SKM-1 treated with dmso at 0.1 percent for 144 hours (cell line): ENCODE measurements at regions not wholly inside any gene's neighbourhood (a gene's known extent, or its start where the extent isn't known, plus 50 kb on each side); places are given as distances from the start of the nearest gene placed in this dataset.
"Not testable (repeated sequence)": the region's sequence is repeated elsewhere in the genome, so short reads cannot be mapped to it uniquely, and the experiment has no call there.

Experiments
- DNase-seq: peaks from one replicate; lab custom pipeline; 2025; ENCODE audit not compliant: unreplicated experiment; lab: John Stamatoyannopoulos, UW

GRCh38 chr2:184302506-184302905 lies 295.8 kb upstream of the ZNF804A start:
- DNase-seq: no peak

- DNase-seq: no peak
Measured at GRCh38 chr2:184304006-184304405, 294.3 kb upstream of the ZNF804A start.

DNA sequence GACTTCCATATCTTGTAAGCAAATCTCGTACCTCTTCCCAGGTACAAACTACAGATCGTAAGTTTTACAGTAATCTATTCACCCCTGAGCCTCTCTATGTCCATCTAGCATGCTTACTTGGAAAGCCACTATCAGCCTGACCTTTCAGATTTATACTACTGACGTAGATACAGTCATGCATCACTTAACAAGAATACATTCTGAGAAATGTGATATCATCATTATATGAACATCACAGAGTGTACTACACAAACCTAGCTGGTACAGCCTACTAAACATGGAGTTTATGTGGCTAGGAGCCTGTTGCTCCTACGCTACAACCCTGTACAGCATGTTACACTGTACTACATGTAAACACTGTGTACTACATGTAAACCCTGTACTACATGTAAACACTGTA lies 293.2 kb upstream of the ZNF804A start:
- no peak for DNase-seq

DNA sequence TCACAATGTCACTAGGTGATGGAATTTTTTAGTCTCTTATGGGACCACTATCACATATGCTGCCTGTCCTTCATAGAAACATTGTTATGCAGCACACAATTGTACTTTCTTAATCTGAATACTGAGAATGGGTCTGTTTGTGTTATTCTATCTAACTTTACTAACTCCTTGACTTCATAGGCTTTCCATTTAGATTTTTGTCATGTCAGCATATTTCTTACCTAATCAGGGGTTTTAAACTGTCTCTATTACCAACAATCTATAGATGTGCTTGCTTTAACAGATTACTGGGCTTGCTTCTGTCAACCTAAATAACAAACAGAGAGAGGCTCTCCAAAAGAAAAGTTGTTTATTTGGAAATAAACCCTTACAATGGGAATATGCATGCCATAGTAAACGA lies 289.6 kb upstream of the ZNF804A start:
- no peak for DNase-seq

- DNase-seq: no peak
Measured at GRCh38 chr2:184312970-184313369, 285.4 kb upstream of the ZNF804A start.

- no peak for DNase-seq
Measured at GRCh38 chr2:184314829-184315228, 283.5 kb upstream of the ZNF804A start.

DNA sequence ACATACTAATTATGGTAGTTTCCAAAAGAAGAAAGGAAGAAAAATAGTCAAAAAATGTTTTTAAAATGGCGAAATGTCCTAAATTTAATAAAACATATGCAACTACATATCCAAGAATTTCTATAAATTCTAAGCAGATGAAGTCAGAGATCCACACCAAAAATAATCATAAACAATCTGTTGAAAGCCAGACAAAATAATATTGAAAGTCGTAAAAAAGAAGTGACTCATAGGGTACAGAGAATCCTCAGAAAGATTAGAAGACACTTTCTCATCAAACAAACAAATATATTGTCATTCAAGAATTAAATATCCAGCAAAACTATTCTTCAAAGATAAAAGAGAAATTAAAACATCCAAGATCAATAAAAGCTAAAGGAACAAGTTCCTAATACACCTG lies 281.4 kb upstream of the ZNF804A start:
- DNase-seq: no peak

DNA sequence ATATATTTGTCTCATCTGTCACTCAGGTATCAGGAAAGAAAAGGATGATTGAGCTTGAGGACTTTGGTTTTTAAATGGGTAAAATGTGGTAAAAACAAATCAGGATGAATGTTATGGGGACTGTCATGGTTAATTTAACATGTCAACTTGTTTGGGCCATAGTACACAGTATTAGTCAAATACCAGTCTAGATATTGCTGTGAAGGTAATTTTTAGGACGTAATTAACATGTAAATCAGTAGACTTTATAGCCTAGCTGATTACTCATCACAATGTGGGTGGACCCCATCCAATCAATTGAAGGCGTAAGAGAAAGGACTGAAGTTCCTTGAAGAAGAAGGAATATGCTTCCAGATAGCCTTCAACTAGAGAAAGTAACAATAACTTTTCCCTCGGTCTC lies 275.7 kb upstream of the ZNF804A start:
- no peak for DNase-seq

GRCh38 chr2:184326066-184326465 lies 272.3 kb upstream of the ZNF804A start:
- DNase-seq: no peak

GRCh38 chr2:184327805-184328204 lies 270.5 kb upstream of the ZNF804A start:
- not testable (repeated sequence) for DNase-seq

GRCh38 chr2:184330561-184330960 lies 267.8 kb upstream of the ZNF804A start:
- not testable (repeated sequence) for DNase-seq

- no peak for DNase-seq
Measured at GRCh38 chr2:184336688-184337087, 261.6 kb upstream of the ZNF804A start.

DNA sequence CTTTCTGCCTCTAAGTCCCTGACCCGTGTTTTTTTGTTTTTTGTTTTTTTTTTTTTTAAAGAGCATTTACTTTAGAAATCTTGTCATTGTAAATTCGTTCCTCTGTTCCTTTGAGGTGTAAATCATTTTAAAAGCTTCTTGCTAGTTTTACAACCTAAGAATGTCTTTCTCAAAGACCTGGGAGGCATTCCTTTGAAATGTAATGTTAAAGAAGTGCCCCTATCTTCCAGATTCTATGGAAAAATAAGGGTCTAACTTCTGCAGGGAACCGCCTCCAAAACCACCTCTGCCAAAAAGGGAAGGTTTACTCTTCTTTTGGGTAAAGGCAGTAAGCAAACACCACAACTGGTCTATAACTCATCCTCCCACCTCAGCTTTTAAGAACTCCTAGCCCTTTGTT lies 259.6 kb upstream of the ZNF804A start:
- no peak for DNase-seq

DNA sequence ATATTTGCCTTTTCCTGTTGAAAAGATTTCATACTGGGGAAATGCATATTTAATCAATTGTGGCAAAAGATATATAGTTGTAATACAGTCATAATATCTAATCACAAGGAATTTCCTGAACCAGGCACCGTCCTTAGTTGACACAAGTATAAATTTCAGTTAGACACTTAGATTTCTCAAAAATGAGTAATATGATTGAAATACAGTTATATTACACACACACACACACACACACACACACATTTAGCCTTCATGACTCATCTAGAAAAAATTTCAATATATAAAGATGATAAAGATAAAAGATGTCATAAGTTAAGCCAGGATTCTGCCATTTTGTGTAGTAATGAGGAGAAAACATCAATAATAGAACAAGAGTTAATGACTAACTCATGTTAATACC lies 258.4 kb upstream of the ZNF804A start:
- DNase-seq: no peak

DNA sequence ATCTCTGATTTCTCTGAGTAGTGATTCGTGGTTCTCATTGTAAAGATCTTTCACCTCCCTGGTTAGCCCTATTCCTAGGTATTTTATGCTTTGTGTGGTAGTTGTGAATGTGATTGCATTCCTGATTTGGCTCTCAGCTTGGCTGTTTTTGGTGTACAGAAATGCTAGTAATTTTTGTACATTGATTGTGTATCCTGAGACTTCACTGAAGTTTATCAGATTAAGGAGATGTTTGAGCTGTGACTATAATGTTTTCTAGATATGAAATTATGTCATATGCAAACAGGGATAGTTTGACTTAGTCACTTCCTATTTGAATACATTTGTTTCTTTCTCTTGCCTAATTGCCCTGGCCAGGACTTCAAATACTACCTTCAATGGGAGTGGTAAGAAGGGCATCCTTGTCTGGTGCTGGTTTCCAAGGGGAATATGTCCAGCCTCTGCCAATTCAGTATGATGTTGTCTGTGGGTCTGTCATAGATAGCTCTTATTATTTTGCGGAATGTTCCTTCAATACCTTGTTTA lies 251.9 kb upstream of the ZNF804A start:
- no peak for DNase-seq

GRCh38 chr2:184351126-184351525 lies 247.2 kb upstream of the ZNF804A start:
- no peak for DNase-seq

GRCh38 chr2:184357033-184357432 lies 241.3 kb upstream of the ZNF804A start:
- DNase-seq: no peak

- no peak for DNase-seq
Measured at GRCh38 chr2:184359379-184359778, 238.9 kb upstream of the ZNF804A start.

DNA sequence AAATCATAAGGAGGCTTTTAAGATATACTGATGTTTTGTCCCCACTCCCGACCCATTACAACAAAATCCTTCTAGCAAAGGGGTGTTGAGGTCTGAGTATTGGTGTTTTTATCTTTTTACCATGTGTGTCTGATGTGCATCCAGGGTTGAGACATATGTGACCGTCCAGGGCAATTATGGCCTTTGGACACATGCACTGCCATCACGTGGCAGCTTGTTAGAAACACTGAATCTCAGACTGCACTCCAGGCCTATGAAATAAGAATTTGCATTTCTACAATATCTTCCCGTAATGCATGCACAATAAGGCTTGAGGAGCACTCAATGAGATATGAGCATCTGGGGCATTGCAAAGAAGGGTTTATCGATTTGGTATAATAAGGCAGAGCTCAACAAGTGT lies 235.1 kb upstream of the ZNF804A start:
- no peak for DNase-seq

DNA sequence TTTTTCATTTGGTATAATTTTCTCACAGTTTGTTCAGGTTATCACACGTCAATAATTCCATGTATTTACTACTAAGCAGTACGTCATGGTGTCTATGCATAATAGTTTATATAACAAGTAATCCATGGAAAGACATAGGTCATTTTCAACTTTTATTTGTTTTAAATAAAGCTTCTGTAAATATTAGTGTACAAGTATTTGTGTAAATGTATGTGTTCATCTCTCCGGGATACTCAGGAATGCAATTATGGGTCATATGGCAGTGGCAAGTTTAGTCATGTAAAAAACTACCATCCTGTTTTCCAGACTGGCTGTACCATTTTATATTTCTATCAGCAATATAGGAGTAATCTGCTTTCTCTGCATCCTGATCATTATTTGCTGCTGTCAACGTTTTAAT lies 231.1 kb upstream of the ZNF804A start:
- no peak for DNase-seq

DNA sequence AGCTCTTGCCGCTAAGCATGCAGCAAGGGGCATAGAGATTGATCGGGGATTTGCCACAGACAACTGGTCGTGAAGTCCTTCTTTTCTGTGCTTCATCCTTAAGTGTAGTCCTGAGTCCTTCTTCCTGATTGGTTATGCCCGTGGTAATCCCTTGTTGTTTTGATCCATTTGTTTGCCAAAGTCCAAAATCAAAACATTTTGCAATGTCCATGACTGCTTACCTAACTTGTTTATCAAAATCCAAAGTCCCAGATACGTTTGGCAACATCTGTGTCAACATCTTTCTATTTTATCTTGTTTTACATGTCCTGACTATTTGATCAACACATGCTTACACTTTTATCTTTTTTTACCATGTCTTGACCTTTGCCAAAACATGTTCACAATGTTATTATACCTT lies 229.0 kb upstream of the ZNF804A start:
- no peak for DNase-seq

GRCh38 chr2:184370954-184371353 lies 227.4 kb upstream of the ZNF804A start:
- no peak for DNase-seq

GRCh38 chr2:184371641-184372040 lies 226.7 kb upstream of the ZNF804A start:
- no peak for DNase-seq

DNA sequence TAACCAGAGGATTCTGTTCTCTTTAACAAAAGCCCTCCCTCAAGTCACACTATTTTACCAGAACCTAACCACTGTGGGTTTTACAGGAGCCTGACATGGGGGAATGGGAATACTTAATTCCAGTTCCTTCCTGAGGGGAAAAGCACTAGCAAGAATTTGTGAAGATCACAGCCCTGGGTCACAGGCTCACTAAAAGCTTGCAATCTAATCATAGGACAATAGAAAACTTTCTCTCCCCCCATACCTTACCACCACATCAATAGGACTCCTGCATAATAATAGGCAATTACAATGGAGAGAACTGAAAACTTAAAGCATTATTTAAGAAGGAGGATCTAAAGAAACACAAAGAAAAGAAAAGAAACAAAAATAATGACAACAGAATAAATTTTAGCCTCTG lies 225.8 kb upstream of the ZNF804A start:
- DNase-seq: no peak
